ENCODE measurements at regions not wholly inside any gene's neighbourhood (a gene's known extent, or its start where the extent isn't known, plus 50 kb on each side); places are given as distances from the start of the nearest gene placed in this dataset.

DNA sequence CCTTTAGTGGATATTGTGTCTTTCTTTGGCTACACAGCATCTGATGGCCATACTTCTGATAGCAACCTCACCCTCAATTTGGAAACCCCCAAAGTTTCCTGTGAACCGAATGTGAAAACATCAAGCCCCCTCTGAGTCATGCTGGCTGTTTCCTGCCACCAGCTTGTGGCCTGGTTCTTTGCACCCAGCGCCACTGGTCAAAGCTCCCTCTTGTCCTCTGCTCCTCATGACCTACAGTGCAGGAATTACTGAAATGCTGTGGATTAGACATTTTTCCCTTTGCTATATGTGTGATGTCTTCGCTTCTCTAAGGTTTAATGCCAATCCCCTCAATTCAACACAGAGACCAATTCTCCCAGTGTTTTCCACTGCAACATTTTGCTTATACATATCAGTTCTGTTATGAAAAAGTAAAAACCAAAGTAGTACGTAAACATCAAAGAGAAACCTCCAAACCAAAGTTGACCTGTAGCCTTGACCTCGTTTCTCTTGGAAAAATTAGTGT is 224.0 kb upstream of the TENM3 start:
- TF ChIP-seq, protein P1, sequence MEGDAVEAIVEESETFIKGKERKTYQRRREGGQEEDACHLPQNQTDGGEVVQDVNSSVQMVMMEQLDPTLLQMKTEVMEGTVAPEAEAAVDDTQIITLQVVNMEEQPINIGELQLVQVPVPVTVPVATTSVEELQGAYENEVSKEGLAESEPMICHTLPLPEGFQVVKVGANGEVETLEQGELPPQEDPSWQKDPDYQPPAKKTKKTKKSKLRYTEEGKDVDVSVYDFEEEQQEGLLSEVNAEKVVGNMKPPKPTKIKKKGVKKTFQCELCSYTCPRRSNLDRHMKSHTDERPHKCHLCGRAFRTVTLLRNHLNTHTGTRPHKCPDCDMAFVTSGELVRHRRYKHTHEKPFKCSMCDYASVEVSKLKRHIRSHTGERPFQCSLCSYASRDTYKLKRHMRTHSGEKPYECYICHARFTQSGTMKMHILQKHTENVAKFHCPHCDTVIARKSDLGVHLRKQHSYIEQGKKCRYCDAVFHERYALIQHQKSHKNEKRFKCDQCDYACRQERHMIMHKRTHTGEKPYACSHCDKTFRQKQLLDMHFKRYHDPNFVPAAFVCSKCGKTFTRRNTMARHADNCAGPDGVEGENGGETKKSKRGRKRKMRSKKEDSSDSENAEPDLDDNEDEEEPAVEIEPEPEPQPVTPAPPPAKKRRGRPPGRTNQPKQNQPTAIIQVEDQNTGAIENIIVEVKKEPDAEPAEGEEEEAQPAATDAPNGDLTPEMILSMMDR (IDR thresholded peaks at IDR 0.05): no peak
- TF ChIP-seq POLR2A (IDR thresholded peaks at IDR 0.05): no peak
